ENCODE measurements at regions not wholly inside any gene's neighbourhood (a gene's known extent, or its start where the extent isn't known, plus 50 kb on each side); places are given as distances from the start of the nearest gene placed in this dataset.

- no peaks in the 10 kb centered on the region for H3K4me1 ChIP-seq (ENCODE audit: control insufficient read depth in 1 of 2, extremely low read depth in 1 of 2, insufficient read depth in 2 of 2, low read length in 2 of 2)
- 50% methylated on average over 2 of the region's 8 CpGs for WGBS (ENCODE audit: insufficient coverage)
- H3K27me3 ChIP-seq (replicated peaks in 1 of 2; ENCODE audit: control insufficient read depth in 2 of 2, extremely low read depth in 1 of 2, insufficient read depth in 2 of 2, low read length in 1 of 2), result no peaks in the 10 kb centered on the region
- no peaks in the 10 kb centered on the region for H3K9me3 ChIP-seq
- no peak overlapping the region for H3K4me3 ChIP-seq (ENCODE audit: control insufficient read depth in 1 of 2, extremely low read depth in 1 of 2, low read length in 1 of 2)
- peaks cover 0 to 14% (median 2%) of the 10 kb centered on the region in 3 donors for H3K9me3 Mint-ChIP-seq
- H3K27me3 Mint-ChIP-seq, result no peaks in the 10 kb centered on the region
- H3K36me3 ChIP-seq (ENCODE audit: control insufficient read depth in 2 of 2, extremely low read depth in 1 of 2, insufficient read depth in 1 of 2, low read length in 1 of 2), result no peaks in the 10 kb centered on the region
- H3K27ac ChIP-seq (ENCODE audit: low read length), result no peak overlapping the region
- DNase-seq, result no peak
- no peaks in the 10 kb centered on the region for H3K36me3 Mint-ChIP-seq
- no peak overlapping the region for H3K4me3 Mint-ChIP-seq
- ATAC-seq (replicated peaks in 1 of 4), result no peak
- CTCF ChIA-PET, result no interaction called here
- H3K27ac Mint-ChIP-seq, result no peak overlapping the region
- no peaks in the 10 kb centered on the region for H3K4me1 Mint-ChIP-seq
- POLR2A ChIA-PET, result no interaction called here
Observed at GRCh38 chr7:153537271-153537670, 514.9 kb upstream of the DPP6 start.

- Histone ChIP-seq H3K4me3 (ENCODE audit: control insufficient read depth in 1 of 2, extremely low read depth in 1 of 2, low read length in 1 of 2) (no peak overlapping the region), H3K27ac (ENCODE audit: low read length) (no peak overlapping the region), H3K36me3 (ENCODE audit: control insufficient read depth in 2 of 2, extremely low read depth in 1 of 2, insufficient read depth in 1 of 2, low read length in 1 of 2) (no peaks in the 10 kb centered on the region), H3K4me1 (ENCODE audit: control insufficient read depth in 1 of 2, extremely low read depth in 1 of 2, insufficient read depth in 2 of 2, low read length in 2 of 2) (no peaks in the 10 kb centered on the region), H3K27me3 (replicated peaks in 1 of 2; ENCODE audit: control insufficient read depth in 2 of 2, extremely low read depth in 1 of 2, insufficient read depth in 2 of 2, low read length in 1 of 2) (no peaks in the 10 kb centered on the region), H3K9me3 (no peaks in the 10 kb centered on the region)
- H3K4me1 Mint-ChIP-seq, result no peaks in the 10 kb centered on the region
- no peak overlapping the region for H3K4me3 Mint-ChIP-seq
- ChIA-PET CTCF (no interaction called here), POLR2A (no interaction called here)
- H3K27ac Mint-ChIP-seq, result no peak overlapping the region
- WGBS (ENCODE audit: insufficient coverage), result no CpG with 5 or more reads among the region's 2 CpGs
- H3K27me3 Mint-ChIP-seq, result no peaks in the 10 kb centered on the region
- ATAC-seq (replicated peaks in 1 of 4) (no peak), DNase-seq (no peak)
- peaks cover 0 to 6% (median 2%) of the 10 kb centered on the region in 3 donors for H3K9me3 Mint-ChIP-seq
- H3K36me3 Mint-ChIP-seq, result no peaks in the 10 kb centered on the region
Observed at GRCh38 chr7:153541903-153542302, 510.3 kb upstream of the DPP6 start.

GRCh38 chr7:153543232-153543631 lies 509.0 kb upstream of the DPP6 start:
- ATAC-seq (replicated peaks in 1 of 4), result no peak
- no CpG with 5 or more reads among the region's 5 CpGs for WGBS (ENCODE audit: insufficient coverage)
- POLR2A ChIA-PET, result no interaction called here
- H3K4me3 ChIP-seq (ENCODE audit: control insufficient read depth in 1 of 2, extremely low read depth in 1 of 2, low read length in 1 of 2), result no peak overlapping the region
- no peak overlapping the region for H3K27ac Mint-ChIP-seq
- H3K9me3 ChIP-seq, result no peaks in the 10 kb centered on the region
- no peaks in the 10 kb centered on the region for H3K36me3 Mint-ChIP-seq
- H3K36me3 ChIP-seq (ENCODE audit: control insufficient read depth in 2 of 2, extremely low read depth in 1 of 2, insufficient read depth in 1 of 2, low read length in 1 of 2), result no peaks in the 10 kb centered on the region
- CTCF ChIA-PET, result no interaction called here
- H3K27me3 ChIP-seq (replicated peaks in 1 of 2; ENCODE audit: control insufficient read depth in 2 of 2, extremely low read depth in 1 of 2, insufficient read depth in 2 of 2, low read length in 1 of 2), result no peaks in the 10 kb centered on the region
- no peak overlapping the region for H3K27ac ChIP-seq (ENCODE audit: low read length)
- H3K4me3 Mint-ChIP-seq, result no peak overlapping the region
- DNase-seq, result no peak
- H3K4me1 Mint-ChIP-seq, result no peaks in the 10 kb centered on the region
- H3K4me1 ChIP-seq (ENCODE audit: control insufficient read depth in 1 of 2, extremely low read depth in 1 of 2, insufficient read depth in 2 of 2, low read length in 2 of 2), result no peaks in the 10 kb centered on the region
- H3K9me3 Mint-ChIP-seq, result peaks cover 0 to 6% (median 2%) of the 10 kb centered on the region in 3 donors
- no peaks in the 10 kb centered on the region for H3K27me3 Mint-ChIP-seq

- no peaks in the 10 kb centered on the region for H3K4me1 ChIP-seq (ENCODE audit: control insufficient read depth in 1 of 2, extremely low read depth in 1 of 2, insufficient read depth in 2 of 2, low read length in 2 of 2)
- H3K4me3 Mint-ChIP-seq, result no peak overlapping the region
- no peak overlapping the region for H3K4me3 ChIP-seq (ENCODE audit: control insufficient read depth in 1 of 2, extremely low read depth in 1 of 2, low read length in 1 of 2)
- ATAC-seq (replicated peaks in 1 of 4) (no peak), DNase-seq (no peak)
- no peak overlapping the region for H3K27ac Mint-ChIP-seq
- ChIA-PET CTCF (no interaction called here), POLR2A (no interaction called here)
- H3K9me3 Mint-ChIP-seq, result peaks cover 0 to 2% (median 0%) of the 10 kb centered on the region in 3 donors
- H3K27me3 ChIP-seq (replicated peaks in 1 of 2; ENCODE audit: control insufficient read depth in 2 of 2, extremely low read depth in 1 of 2, insufficient read depth in 2 of 2, low read length in 1 of 2), result no peaks in the 10 kb centered on the region
- no CpG with 5 or more reads among the region's 1 CpG for WGBS (ENCODE audit: insufficient coverage)
- no peaks in the 10 kb centered on the region for H3K27me3 Mint-ChIP-seq
- no peak overlapping the region for H3K27ac ChIP-seq (ENCODE audit: low read length)
- no peaks in the 10 kb centered on the region for H3K4me1 Mint-ChIP-seq
- H3K9me3 ChIP-seq, result no peaks in the 10 kb centered on the region
- H3K36me3 Mint-ChIP-seq, result no peaks in the 10 kb centered on the region
- no peaks in the 10 kb centered on the region for H3K36me3 ChIP-seq (ENCODE audit: control insufficient read depth in 2 of 2, extremely low read depth in 1 of 2, insufficient read depth in 1 of 2, low read length in 1 of 2)
Observed at GRCh38 chr7:153550173-153550572, 502.0 kb upstream of the DPP6 start.

GRCh38 chr7:153564391-153564790 lies 487.8 kb upstream of the DPP6 start:
- no peak overlapping the region for H3K27ac Mint-ChIP-seq
- ATAC-seq (replicated peaks in 1 of 4) (no peak), DNase-seq (no peak)
- H3K36me3 Mint-ChIP-seq, result no peaks in the 10 kb centered on the region
- no peak overlapping the region for H3K27ac ChIP-seq (ENCODE audit: low read length)
- no peaks in the 10 kb centered on the region for H3K27me3 Mint-ChIP-seq
- H3K9me3 ChIP-seq, result no peaks in the 10 kb centered on the region
- CTCF ChIA-PET, result no interaction called here
- H3K9me3 Mint-ChIP-seq, result peaks cover 10 to 17% (median 15%) of the 10 kb centered on the region in 3 donors
- H3K4me1 ChIP-seq (ENCODE audit: control insufficient read depth in 1 of 2, extremely low read depth in 1 of 2, insufficient read depth in 2 of 2, low read length in 2 of 2), result no peaks in the 10 kb centered on the region
- no CpG with 5 or more reads among the region's 6 CpGs for WGBS (ENCODE audit: insufficient coverage)
- H3K27me3 ChIP-seq (replicated peaks in 1 of 2; ENCODE audit: control insufficient read depth in 2 of 2, extremely low read depth in 1 of 2, insufficient read depth in 2 of 2, low read length in 1 of 2), result no peaks in the 10 kb centered on the region
- POLR2A ChIA-PET, result no interaction called here
- no peaks in the 10 kb centered on the region for H3K36me3 ChIP-seq (ENCODE audit: control insufficient read depth in 2 of 2, extremely low read depth in 1 of 2, insufficient read depth in 1 of 2, low read length in 1 of 2)
- H3K4me1 Mint-ChIP-seq, result no peaks in the 10 kb centered on the region
- no peak overlapping the region for H3K4me3 Mint-ChIP-seq
- H3K4me3 ChIP-seq (ENCODE audit: control insufficient read depth in 1 of 2, extremely low read depth in 1 of 2, low read length in 1 of 2), result no peak overlapping the region

- no peak overlapping the region for H3K27ac Mint-ChIP-seq
- Histone ChIP-seq H3K4me1 (ENCODE audit: control insufficient read depth in 1 of 2, extremely low read depth in 1 of 2, insufficient read depth in 2 of 2, low read length in 2 of 2) (no peaks in the 10 kb centered on the region), H3K36me3 (ENCODE audit: control insufficient read depth in 2 of 2, extremely low read depth in 1 of 2, insufficient read depth in 1 of 2, low read length in 1 of 2) (no peaks in the 10 kb centered on the region), H3K27ac (ENCODE audit: low read length) (no peak overlapping the region), H3K9me3 (no peaks in the 10 kb centered on the region), H3K4me3 (ENCODE audit: control insufficient read depth in 1 of 2, extremely low read depth in 1 of 2, low read length in 1 of 2) (no peak overlapping the region), H3K27me3 (replicated peaks in 1 of 2; ENCODE audit: control insufficient read depth in 2 of 2, extremely low read depth in 1 of 2, insufficient read depth in 2 of 2, low read length in 1 of 2) (no peaks in the 10 kb centered on the region)
- no peaks in the 10 kb centered on the region for H3K27me3 Mint-ChIP-seq
- DNase-seq (no peak), ATAC-seq (replicated peaks in 1 of 4) (no peak)
- POLR2A ChIA-PET, result no interaction called here
- H3K36me3 Mint-ChIP-seq, result no peaks in the 10 kb centered on the region
- H3K9me3 Mint-ChIP-seq, result peaks cover 24 to 32% (median 29%) of the 10 kb centered on the region in 3 donors
- H3K4me1 Mint-ChIP-seq, result no peaks in the 10 kb centered on the region
- 78% methylated on average over 2 of the region's 6 CpGs for WGBS (ENCODE audit: insufficient coverage)
- no peak overlapping the region for H3K4me3 Mint-ChIP-seq
- CTCF ChIA-PET, result no interaction called here
Observed at GRCh38 chr7:153566324-153566723, 485.9 kb upstream of the DPP6 start.

GRCh38 chr7:153567426-153567825 lies 484.8 kb upstream of the DPP6 start:
- Histone ChIP-seq H3K36me3 (ENCODE audit: control insufficient read depth in 2 of 2, extremely low read depth in 1 of 2, insufficient read depth in 1 of 2, low read length in 1 of 2) (no peaks in the 10 kb centered on the region), H3K9me3 (no peaks in the 10 kb centered on the region), H3K27me3 (replicated peaks in 1 of 2; ENCODE audit: control insufficient read depth in 2 of 2, extremely low read depth in 1 of 2, insufficient read depth in 2 of 2, low read length in 1 of 2) (no peaks in the 10 kb centered on the region), H3K4me3 (ENCODE audit: control insufficient read depth in 1 of 2, extremely low read depth in 1 of 2, low read length in 1 of 2) (no peak overlapping the region), H3K27ac (ENCODE audit: low read length) (no peak overlapping the region), H3K4me1 (ENCODE audit: control insufficient read depth in 1 of 2, extremely low read depth in 1 of 2, insufficient read depth in 2 of 2, low read length in 2 of 2) (no peaks in the 10 kb centered on the region)
- no peaks in the 10 kb centered on the region for H3K27me3 Mint-ChIP-seq
- DNase-seq (no peak), ATAC-seq (replicated peaks in 1 of 4) (no peak)
- no peaks in the 10 kb centered on the region for H3K36me3 Mint-ChIP-seq
- ChIA-PET POLR2A (no interaction called here), CTCF (no interaction called here)
- no peak overlapping the region for H3K27ac Mint-ChIP-seq
- WGBS (ENCODE audit: insufficient coverage), result 79% methylated on average over 2 of the region's 5 CpGs
- H3K4me3 Mint-ChIP-seq, result no peak overlapping the region
- no peaks in the 10 kb centered on the region for H3K4me1 Mint-ChIP-seq
- H3K9me3 Mint-ChIP-seq, result peaks cover 23 to 34% (median 32%) of the 10 kb centered on the region in 3 donors

Measured in T-cell (primary cell).